ENCODE measurements at regions not wholly inside any gene's neighbourhood (a gene's known extent, or its start where the extent isn't known, plus 50 kb on each side); places are given as distances from the start of the nearest gene placed in this dataset.
A peak's percentile ranks its signal among the peaks of the same experiment; 100 is the strongest.

GRCh38 chr6:48701572-48701971 lies 590.6 kb upstream of the PTCHD4 start:
- H3K4me1 Mint-ChIP-seq, result no peaks in the 10 kb centered on the region
- Histone ChIP-seq H3K4me1 (ENCODE audit: control insufficient read depth, insufficient read depth, low read length) (no peaks in the 10 kb centered on the region), H3K27me3 (ENCODE audit: control insufficient read depth, insufficient read depth, low read length, poor library complexity, severe bottlenecking) (no peaks in the 10 kb centered on the region), H3K27ac (ENCODE audit: low read depth, low read length) (no peak overlapping the region), H3K9me3 (ENCODE audit: control insufficient read depth, low read length) (no peaks in the 10 kb centered on the region), H3K4me3 (ENCODE audit: low read length) (no peak overlapping the region), H3K36me3 (ENCODE audit: control insufficient read depth, insufficient read depth, low read length) (no peaks in the 10 kb centered on the region), H3K9ac (ENCODE audit: extremely low read depth, low read length, poor library complexity, severe bottlenecking) (no peak overlapping the region)
- no peak for TF ChIP-seq CTCF (conservative IDR thresholded peaks at IDR 0.05)
- H3K9me3 Mint-ChIP-seq, result peaks cover 3% of the 10 kb centered on the region
- H3K36me3 Mint-ChIP-seq (ENCODE audit: low read depth), result no peaks in the 10 kb centered on the region
- peak; percentile 50 for DNase-seq
- no peak overlapping the region for H3K4me3 Mint-ChIP-seq
- WGBS, 2 experiments (ENCODE audit: insufficient coverage in 1 of 2, insufficient read length in 1 of 2), result 94 to 100% methylated on average over 4 to 15 of the region's 15 CpGs
- no peaks in the 10 kb centered on the region for H3K27me3 Mint-ChIP-seq (ENCODE audit: insufficient read depth)
- no peak overlapping the region for H3K27ac Mint-ChIP-seq

DNA sequence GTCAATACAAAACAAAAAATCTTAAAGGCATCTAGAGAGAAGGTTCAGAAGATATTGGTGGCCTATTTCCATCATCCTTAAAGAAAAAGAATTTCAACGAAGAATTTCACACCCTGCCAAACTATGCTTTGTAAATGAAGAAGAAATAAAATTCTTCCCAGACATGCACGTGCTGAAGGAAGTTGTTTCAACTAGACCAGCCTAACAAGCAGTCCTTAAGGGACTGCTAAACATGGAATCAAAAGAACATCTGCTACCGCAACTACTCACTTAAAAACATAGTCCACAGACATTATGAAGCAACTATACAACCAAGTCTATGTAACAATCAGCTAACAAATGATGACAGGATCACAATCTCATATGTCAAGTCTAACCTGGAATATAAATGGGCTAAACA lies 584.9 kb upstream of the PTCHD4 start:
- DNase-seq, result no peak

GRCh38 chr6:48691420-48691819 lies 580.4 kb upstream of the PTCHD4 start:
- H3K4me1 Mint-ChIP-seq, result no peaks in the 10 kb centered on the region
- H3K4me3 Mint-ChIP-seq, result no peak overlapping the region
- DNase-seq, result no peak
- no peaks in the 10 kb centered on the region for H3K27me3 ChIP-seq (ENCODE audit: control insufficient read depth, insufficient read depth, low read length, poor library complexity, severe bottlenecking)
- H3K9me3 Mint-ChIP-seq, result peaks cover 27% of the 10 kb centered on the region
- no peak overlapping the region for H3K27ac Mint-ChIP-seq
- peaks cover 25% of the 10 kb centered on the region for H3K9me3 ChIP-seq (ENCODE audit: control insufficient read depth, low read length)
- WGBS, 2 experiments (ENCODE audit: insufficient coverage in 1 of 2, insufficient read length in 1 of 2), result 97% methylated on average over 2 of the region's 2 CpGs; no CpG with 5 or more reads in 1 of the 2 experiments
- H3K27me3 Mint-ChIP-seq (ENCODE audit: insufficient read depth), result no peaks in the 10 kb centered on the region
- H3K36me3 ChIP-seq (ENCODE audit: control insufficient read depth, insufficient read depth, low read length), result no peaks in the 10 kb centered on the region
- H3K4me3 ChIP-seq (ENCODE audit: low read length), result no peak overlapping the region
- no peaks in the 10 kb centered on the region for H3K4me1 ChIP-seq (ENCODE audit: control insufficient read depth, insufficient read depth, low read length)
- H3K9ac ChIP-seq (ENCODE audit: extremely low read depth, low read length, poor library complexity, severe bottlenecking), result no peak overlapping the region
- H3K36me3 Mint-ChIP-seq (ENCODE audit: low read depth), result no peaks in the 10 kb centered on the region
- no peak overlapping the region for H3K27ac ChIP-seq (ENCODE audit: low read depth, low read length)
- no peak for TF ChIP-seq CTCF (conservative IDR thresholded peaks at IDR 0.05)

More for the DNA sequence above, 584.9 kb upstream of the PTCHD4 start:
- Histone ChIP-seq H3K27ac (ENCODE audit: low read depth, low read length) (no peak overlapping the region), H3K36me3 (ENCODE audit: control insufficient read depth, insufficient read depth, low read length) (no peaks in the 10 kb centered on the region), H3K27me3 (ENCODE audit: control insufficient read depth, insufficient read depth, low read length, poor library complexity, severe bottlenecking) (no peaks in the 10 kb centered on the region), H3K4me1 (ENCODE audit: control insufficient read depth, insufficient read depth, low read length) (no peaks in the 10 kb centered on the region), H3K9ac (ENCODE audit: extremely low read depth, low read length, poor library complexity, severe bottlenecking) (no peak overlapping the region), H3K4me3 (ENCODE audit: low read length) (no peak overlapping the region), H3K9me3 (ENCODE audit: control insufficient read depth, low read length) (peaks cover 17% of the 10 kb centered on the region)
- Mint-ChIP-seq H3K27ac (no peak overlapping the region), H3K9me3 (peaks cover 16% of the 10 kb centered on the region), H3K27me3 (ENCODE audit: insufficient read depth) (no peaks in the 10 kb centered on the region), H3K36me3 (ENCODE audit: low read depth) (no peaks in the 10 kb centered on the region), H3K4me1 (no peaks in the 10 kb centered on the region), H3K4me3 (no peak overlapping the region)
- WGBS, 2 experiments (ENCODE audit: insufficient coverage in 1 of 2, insufficient read length in 1 of 2), result 94 to 100% methylated on average over 1 to 3 of the region's 3 CpGs
- TF ChIP-seq CTCF (conservative IDR thresholded peaks at IDR 0.05), result no peak

All from endodermal cell (in vitro differentiated cells).